H1 (cell line): ENCODE measurements at regions not wholly inside any gene's neighbourhood (a gene's known extent, or its start where the extent isn't known, plus 50 kb on each side); places are given as distances from the start of the nearest gene placed in this dataset.

Experiments
- ASH2L ChIP-seq: fragments of 200-600, 300-600 bp; sonication (generic); IDR thresholded peaks from one replicate; pipeline ENCODE4 v1.7.1; 2017; ENCODE audit warnings: low read length
- ATF2 ChIP-seq: IDR thresholded peaks from 2 replicates; pipeline ENCODE4 v1.6.1; 2012; ENCODE audit warnings: low read length, inconsistent platforms
- E2F6 ChIP-seq: IDR thresholded peaks from 2 replicates; pipeline ENCODE4 v1.6.1; 2012; ENCODE audit warnings: inconsistent platforms
- EP300 ChIP-seq, 2 experiments: IDR thresholded peaks; 1 replicate in 1 of 2; 2 replicates in 1 of 2; pipeline ENCODE4 v1.6.1; 2011 to 2012; ENCODE audit warnings: low read depth in 2 of 2, low read length in 2 of 2, mild to moderate bottlenecking in 2 of 2, borderline replicate concordance in 1 of 2, inconsistent platforms in 1 of 2, moderate library complexity in 1 of 2
- JUN ChIP-seq: IDR thresholded peaks from 2 replicates; pipeline ENCODE4 v1.6.1; 2011; ENCODE audit warnings: low read depth, mild to moderate bottlenecking, improper control_type of control experiment, low read length

- no peak for TF ChIP-seq ATF2
- TF ChIP-seq ASH2L, result no peak
- TF ChIP-seq EP300 (IDR thresholded peaks at IDR 0.05; ENCODE audit: borderline replicate concordance in 1 of 2, low read depth in 2 of 2, low read length in 2 of 2), result no peak
- no peak for TF ChIP-seq JUN
- TF ChIP-seq E2F6, result no peak
Measured at GRCh38 chr2:212730994-212731393, 192.4 kb upstream of the ERBB4 start (continued).
